ENCODE measurements at regions not wholly inside any gene's neighbourhood (a gene's known extent, or its start where the extent isn't known, plus 50 kb on each side); places are given as distances from the start of the nearest gene placed in this dataset.
"Not testable (repeated sequence)": the region's sequence is repeated elsewhere in the genome, so short reads cannot be mapped to it uniquely, and the experiment has no call there.

- no peak for DNase-seq (ENCODE audit: low spot score)
Observed at GRCh38 chr4:106541253-106541652, 172.7 kb upstream of the GIMD1 start.

GRCh38 chr4:106530821-106531220 lies 162.2 kb upstream of the GIMD1 start:
- TF ChIP-seq, protein P1, sequence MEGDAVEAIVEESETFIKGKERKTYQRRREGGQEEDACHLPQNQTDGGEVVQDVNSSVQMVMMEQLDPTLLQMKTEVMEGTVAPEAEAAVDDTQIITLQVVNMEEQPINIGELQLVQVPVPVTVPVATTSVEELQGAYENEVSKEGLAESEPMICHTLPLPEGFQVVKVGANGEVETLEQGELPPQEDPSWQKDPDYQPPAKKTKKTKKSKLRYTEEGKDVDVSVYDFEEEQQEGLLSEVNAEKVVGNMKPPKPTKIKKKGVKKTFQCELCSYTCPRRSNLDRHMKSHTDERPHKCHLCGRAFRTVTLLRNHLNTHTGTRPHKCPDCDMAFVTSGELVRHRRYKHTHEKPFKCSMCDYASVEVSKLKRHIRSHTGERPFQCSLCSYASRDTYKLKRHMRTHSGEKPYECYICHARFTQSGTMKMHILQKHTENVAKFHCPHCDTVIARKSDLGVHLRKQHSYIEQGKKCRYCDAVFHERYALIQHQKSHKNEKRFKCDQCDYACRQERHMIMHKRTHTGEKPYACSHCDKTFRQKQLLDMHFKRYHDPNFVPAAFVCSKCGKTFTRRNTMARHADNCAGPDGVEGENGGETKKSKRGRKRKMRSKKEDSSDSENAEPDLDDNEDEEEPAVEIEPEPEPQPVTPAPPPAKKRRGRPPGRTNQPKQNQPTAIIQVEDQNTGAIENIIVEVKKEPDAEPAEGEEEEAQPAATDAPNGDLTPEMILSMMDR (IDR thresholded peaks at IDR 0.05): no peak
- DNase-seq (ENCODE audit: low spot score): no peak
- no peak overlapping the region for H3K4me3 ChIP-seq
- no peak overlapping the region for H3K27ac ChIP-seq

More at GRCh38 chr4:106541253-106541652, 172.7 kb upstream of the GIMD1 start:
- Histone ChIP-seq H3K27ac (no peak overlapping the region), H3K4me3 (no peak overlapping the region)
- TF ChIP-seq, protein P1 (IDR thresholded peaks at IDR 0.05): no peak

DNA sequence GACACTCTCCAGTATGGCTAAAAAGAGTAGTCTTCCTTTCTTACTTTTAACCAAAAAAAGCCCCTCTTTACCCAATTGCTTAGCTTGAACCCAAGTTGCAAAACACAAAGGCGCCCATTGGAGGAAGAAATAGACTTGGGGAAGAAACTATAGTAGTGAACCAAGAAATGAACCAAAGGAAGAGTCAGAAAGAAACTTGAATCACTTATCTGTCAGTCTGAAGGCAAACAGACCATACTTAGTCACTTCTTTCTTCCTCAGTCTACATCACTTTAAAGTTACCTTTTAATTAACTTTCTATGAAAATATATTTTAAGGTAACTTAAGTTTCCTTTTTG lies 161.4 kb upstream of the GIMD1 start:
- no peak for DNase-seq (ENCODE audit: low spot score)
- Histone ChIP-seq H3K27ac (no peak overlapping the region), H3K4me3 (no peak overlapping the region)
- TF ChIP-seq, protein P1 (IDR thresholded peaks at IDR 0.05): no peak

DNA sequence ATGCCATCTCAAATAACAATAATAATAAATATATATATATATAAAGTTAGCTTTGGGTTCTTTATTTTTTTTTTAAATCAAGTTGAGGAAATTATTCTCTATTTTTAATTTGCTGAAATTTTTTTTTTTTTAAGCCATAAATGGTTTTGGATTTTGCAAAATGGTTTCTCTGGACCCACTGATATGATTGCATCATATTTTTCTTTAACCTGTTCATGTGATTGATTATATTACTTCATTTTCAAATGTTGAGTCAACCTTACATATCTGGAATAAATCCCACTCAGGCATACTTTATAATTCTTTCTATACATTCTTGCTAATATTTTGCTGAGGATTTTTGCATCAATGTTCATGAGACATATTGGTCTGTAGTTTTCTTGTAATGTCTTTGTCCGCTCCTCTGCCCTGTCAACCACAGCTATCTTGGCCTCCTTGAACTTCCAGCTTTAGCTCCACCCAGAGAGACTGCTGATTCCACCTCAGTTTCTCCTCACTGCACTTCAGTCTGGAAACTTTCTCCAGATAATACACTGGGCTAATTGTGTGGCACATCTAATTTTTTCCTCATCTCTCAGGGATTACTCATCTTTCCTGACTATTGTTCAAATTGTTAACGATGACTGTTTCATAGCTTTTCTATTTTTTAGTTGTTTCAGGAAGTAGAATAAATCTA lies 160.9 kb upstream of the GIMD1 start:
- no peak for DNase-seq (ENCODE audit: low spot score)
- TF ChIP-seq, protein P1 (IDR thresholded peaks at IDR 0.05): no peak
- Histone ChIP-seq H3K4me3 (no peak overlapping the region), H3K27ac (no peak overlapping the region)

DNA sequence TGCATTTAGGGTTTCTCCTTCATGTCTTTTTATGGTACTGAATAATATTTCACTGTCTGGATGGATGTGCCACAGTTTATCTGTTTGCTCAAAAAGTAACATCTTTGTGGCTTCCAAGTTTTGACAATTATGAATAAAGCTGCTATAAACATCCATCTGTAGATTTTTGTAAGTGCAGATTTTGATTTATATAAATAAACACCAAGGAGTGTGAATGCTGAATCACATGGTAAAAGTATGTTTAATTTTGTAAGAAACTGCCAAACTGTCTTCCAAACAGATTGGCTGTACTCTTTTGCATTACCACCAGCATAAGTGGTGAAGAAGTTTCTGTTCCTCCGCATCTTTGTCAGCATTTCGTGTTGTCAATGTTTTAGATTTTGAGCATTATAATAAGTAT lies 158.7 kb upstream of the GIMD1 start:
- no peak for DNase-seq (ENCODE audit: low spot score)
- no peak overlapping the region for H3K27ac ChIP-seq
- TF ChIP-seq, protein P1 (IDR thresholded peaks at IDR 0.05): no peak
- H3K4me3 ChIP-seq: no peak overlapping the region

- H3K27ac ChIP-seq; DNase-seq (ENCODE audit: low spot score); H3K4me3 ChIP-seq: not testable (repeated sequence)
Observed at GRCh38 chr4:106525425-106525824, 156.8 kb upstream of the GIMD1 start.

DNA sequence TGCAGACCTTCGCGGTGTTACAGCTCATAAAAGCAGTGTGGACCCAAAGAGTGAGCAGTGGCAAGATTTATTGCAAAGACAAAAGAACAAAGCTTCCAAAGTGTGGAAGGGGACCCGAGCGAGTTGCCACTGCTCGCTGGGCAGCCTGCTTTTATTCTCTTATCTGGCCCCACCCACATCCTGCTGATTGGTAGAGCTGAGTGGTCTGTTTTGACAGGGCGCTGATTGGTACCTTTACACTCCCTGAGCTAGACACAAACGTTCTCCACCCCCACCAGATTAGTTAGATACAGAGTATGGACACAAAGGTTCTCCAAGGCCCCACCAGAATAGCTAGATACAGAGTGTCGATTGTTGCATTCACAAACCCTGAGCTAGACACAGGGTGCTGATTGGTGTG lies 156.2 kb upstream of the GIMD1 start:
- DNase-seq (ENCODE audit: low spot score); H3K4me3 ChIP-seq; H3K27ac ChIP-seq: not testable (repeated sequence)

- H3K4me3 ChIP-seq: no peak overlapping the region
- no peak overlapping the region for H3K27ac ChIP-seq
- TF ChIP-seq, protein P1 (IDR thresholded peaks at IDR 0.05): no peak
- DNase-seq (ENCODE audit: low spot score): no peak
Observed at GRCh38 chr4:106522839-106523238, 154.3 kb upstream of the GIMD1 start.

Data from coronary artery (tissue), 2 donors.